Stimulated activated naive CD4-positive, alpha-beta T cell treated with Interleukin-2 at 50 U/mL for 16 hours (primary cell): ENCODE measurements at regions not wholly inside any gene's neighbourhood (a gene's known extent, or its start where the extent isn't known, plus 50 kb on each side); places are given as distances from the start of the nearest gene placed in this dataset.

Experiments
- DNase-seq: peaks from one replicate; lab custom pipeline; 2025; lab: John Stamatoyannopoulos, UW

- DNase-seq: no peak
Observed at GRCh38 chr7:156448918-156449317, 191.7 kb upstream of the RNF32 start.

DNA sequence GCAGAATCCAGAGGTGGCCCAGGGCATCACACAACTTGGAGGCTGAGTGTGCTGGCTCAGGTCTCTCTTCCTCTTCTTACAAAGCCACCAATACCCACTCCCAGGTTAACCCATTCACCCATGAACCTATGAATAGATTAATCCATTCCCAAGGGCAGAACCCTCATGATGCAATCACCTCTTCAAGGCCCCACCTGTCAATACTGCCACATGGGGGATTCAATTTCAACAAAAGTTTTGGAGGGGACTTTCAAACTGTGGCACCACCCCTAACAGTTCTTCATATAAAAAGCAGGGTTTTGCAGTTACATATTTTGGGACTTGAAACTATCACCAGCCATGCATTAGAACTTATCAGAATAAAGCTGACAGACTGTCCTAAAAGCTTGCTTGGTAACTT is 193.6 kb upstream of the RNF32 start:
- DNase-seq: no peak

- DNase-seq: no peak
Observed at GRCh38 chr7:156445997-156446761, 194.4 kb upstream of the RNF32 start.

GRCh38 chr7:156442516-156442915 is 198.1 kb upstream of the RNF32 start:
- DNase-seq: no peak

GRCh38 chr7:156440456-156440855 is 200.1 kb upstream of the RNF32 start:
- DNase-seq: no peak

- no peak for DNase-seq
Observed at GRCh38 chr7:156438011-156438410, 202.6 kb upstream of the RNF32 start.

- DNase-seq: no peak
Observed at GRCh38 chr7:156437021-156437614, 203.5 kb upstream of the RNF32 start.

DNA sequence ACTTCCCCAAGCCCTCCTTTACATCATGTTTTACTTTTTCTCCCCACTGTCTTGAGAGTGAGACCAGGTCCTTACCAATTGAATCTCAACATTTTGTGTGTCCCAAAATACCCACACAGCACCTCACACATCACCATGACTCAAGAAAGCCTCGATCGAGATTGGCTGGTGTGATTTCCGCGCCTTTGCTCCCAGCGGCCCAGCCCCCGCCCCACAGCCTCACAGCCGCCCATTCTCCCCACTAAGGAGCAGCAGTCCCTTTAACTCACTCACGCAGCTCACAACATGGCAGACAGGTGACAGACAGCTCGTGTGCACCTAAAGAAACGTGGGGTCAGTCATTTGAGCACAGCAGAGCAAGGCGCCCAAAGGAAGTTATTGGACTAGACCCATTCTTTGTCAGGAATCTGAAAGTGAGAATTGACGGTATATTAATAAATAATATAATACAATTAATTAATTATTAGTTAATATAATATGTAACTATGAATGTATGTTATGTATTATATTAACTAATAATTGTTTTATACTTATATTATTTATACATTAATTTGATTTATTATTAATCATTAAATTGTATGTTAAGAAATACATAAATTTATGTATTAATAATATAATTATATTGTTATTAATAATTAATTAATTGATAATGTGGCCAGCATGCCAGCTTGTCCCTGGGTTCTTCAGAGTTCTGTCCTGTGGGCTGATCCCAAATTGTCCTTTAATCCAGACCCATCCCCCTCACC is 204.9 kb upstream of the RNF32 start:
- DNase-seq: no peak

- no peak for DNase-seq
Observed at GRCh38 chr7:156434706-156435105, 205.9 kb upstream of the RNF32 start.

- no peak for DNase-seq
Observed at GRCh38 chr7:156432018-156432417, 208.6 kb upstream of the RNF32 start.

DNA sequence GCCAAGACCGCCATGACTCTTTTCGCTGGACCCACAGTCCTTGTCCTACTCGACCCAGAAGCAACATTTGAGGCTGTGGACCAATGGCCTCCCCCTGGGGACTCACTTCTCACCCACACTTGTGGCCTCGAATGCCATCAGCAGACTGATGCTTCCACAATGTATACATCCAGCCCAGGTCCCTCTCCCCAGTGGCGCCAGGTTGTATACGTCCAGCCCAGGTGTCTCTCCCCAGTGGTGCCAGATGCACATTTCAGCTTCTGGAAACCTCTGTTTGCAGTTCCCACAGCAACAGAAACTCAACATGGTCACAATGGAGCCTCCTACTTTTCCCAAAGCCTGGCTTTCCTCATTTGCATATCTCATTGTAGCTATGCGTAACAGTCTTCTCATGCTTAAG is 210.5 kb upstream of the RNF32 start:
- DNase-seq: no peak

DNA sequence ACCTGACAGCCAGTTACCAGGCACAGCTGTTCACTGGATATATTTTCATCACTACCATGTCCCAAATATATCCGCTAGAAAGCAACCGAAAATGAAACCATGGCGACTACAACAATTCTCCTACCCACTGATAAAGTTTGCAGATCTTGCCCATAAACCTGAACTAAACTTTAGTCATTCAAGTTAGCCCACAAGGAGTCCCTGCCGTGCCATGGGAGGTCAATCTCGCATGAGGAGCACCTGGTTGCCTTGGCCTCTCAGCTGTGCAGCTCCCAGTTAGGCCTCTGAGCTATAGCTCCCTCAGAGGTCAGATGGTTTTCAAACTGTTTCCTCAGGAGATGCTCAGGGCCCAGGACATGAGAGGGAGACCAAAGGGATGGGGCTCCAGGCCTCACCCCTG is 211.1 kb upstream of the RNF32 start:
- DNase-seq: no peak

GRCh38 chr7:156423876-156424275 is 216.7 kb upstream of the RNF32 start:
- DNase-seq: no peak

DNA sequence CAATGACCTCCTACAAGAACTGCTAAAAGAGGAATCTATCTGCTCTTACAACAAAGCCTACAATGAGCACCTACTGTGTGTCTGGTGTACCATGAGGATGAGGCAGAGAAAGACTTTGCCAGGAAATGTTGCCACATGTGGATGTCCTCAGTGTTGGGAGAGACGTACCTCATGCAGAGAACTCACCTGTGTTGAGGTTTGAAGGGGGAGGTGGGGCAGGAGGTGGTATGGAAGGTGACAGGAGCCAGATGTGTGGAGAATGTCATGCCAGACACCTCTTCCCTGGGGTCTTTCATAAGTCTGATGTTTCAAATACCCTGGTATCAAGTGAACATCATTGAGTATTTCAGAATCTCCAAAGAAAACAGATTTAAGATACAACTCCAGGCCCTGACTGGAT is 220.1 kb upstream of the RNF32 start:
- no peak for DNase-seq

- no peak for DNase-seq
Observed at GRCh38 chr7:156419782-156420181, 220.8 kb upstream of the RNF32 start.

- DNase-seq: no peak
Observed at GRCh38 chr7:156402255-156402654, 238.3 kb upstream of the RNF32 start.

GRCh38 chr7:156401617-156402016 is 239.0 kb upstream of the RNF32 start:
- DNase-seq: no peak

DNA sequence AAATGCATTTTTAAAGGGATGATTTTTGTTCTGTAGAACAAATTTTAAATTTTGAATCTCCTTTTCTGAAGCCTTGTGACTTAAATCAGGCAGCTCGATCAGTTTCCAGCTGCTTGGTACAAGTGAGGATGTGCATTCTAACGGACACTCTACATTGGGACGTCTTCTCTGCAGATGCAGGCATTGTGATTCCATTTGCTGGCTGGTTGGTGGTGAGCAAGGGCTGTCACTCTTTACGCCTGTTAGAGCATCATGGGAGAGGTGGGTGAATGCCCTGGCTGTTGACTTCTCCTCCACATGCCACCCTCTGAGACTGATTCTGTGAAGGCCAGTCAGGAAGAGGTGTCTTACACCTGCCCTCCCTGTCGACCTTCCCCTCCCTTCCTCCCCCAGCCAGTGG is 240.5 kb upstream of the RNF32 start:
- DNase-seq: no peak

- no peak for DNase-seq
Observed at GRCh38 chr7:156397249-156397648, 243.3 kb upstream of the RNF32 start.

- DNase-seq: no peak
Observed at GRCh38 chr7:156389116-156389692, 251.4 kb upstream of the RNF32 start.

DNA sequence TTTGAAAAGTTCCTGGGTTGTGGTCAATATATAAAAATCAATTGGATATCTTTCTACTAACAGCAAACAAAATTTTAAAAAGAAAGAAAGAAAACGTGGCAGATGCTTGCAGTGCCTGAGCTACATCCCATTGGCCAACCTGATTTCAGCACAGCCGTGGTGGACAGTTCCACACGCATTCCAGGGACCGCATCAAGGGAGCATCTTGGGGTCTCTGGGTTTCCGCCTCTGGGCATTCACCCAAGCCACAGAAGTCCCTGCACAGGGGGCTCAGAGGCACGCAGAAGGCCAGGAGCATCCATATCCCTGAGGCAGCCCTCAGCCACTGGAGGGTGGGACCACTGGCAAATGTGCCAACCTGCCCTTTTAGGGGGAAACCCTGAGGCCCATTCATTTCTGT is 254.5 kb upstream of the RNF32 start:
- DNase-seq: no peak

DNA sequence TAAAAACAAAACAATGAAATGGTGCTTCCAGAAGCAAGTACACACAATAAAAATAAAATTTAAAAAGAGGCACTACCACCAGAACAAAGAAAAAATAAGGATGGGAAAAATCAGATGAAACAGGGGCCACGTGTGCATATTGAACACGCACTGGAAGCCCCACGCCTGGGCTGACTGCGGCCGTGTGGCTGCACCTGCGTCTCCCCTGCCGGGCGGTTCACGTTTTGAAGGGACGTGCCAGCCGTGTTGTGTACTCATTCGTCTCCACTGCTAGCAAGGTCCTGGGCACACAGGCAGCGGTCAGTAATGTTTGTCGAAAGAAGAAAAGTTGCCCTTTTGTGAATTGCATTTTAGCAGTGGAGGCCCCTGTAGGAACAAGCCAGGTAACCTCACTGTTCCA is 255.9 kb upstream of the RNF32 start:
- no peak for DNase-seq

DNA sequence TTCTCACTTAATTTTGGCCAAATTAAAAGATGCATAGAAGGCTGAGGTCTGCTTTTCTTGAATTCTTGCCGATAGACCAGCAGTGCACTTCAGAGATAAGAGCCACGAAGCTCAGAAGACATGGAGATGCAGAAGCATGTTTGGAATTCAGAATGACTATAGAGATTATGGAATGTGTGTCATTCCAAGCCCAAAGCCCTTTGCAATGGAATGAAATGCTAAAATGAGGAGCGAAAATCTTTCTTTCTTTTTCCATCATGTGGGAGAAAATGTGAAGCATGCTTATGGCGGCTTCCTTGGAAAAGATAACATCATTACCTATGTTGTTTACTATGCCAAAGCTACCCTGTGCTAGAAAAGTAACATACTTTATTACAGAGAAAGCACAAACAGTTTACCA is 257.0 kb upstream of the RNF32 start:
- no peak for DNase-seq
